Stimulated activated naive CD4-positive, alpha-beta T cell treated with Interleukin-2 at 50 U/mL for 16 hours (primary cell): ENCODE measurements at regions not wholly inside any gene's neighbourhood (a gene's known extent, or its start where the extent isn't known, plus 50 kb on each side); places are given as distances from the start of the nearest gene placed in this dataset.
A peak's percentile ranks its signal among the peaks of the same experiment; 100 is the strongest.
"Not testable (repeated sequence)": the region's sequence is repeated elsewhere in the genome, so short reads cannot be mapped to it uniquely, and the experiment has no call there.

ENCODE experiments used
- DNase-seq: peaks from one replicate; lab custom pipeline; 2025; lab: John Stamatoyannopoulos, UW

GRCh38 chr5:138702166-138703077, 50.8 kb upstream of the CTNNA1 start:
- DNase-seq: no peak

GRCh38 chr5:138701678-138702077, 51.5 kb upstream of the CTNNA1 start:
- DNase-seq: no peak

GRCh38 chr5:138700581-138701362, 52.5 kb upstream of the CTNNA1 start:
- no peak for DNase-seq

GRCh38 chr5:138699482-138699881, 53.7 kb upstream of the CTNNA1 start:
- no peak for DNase-seq

- DNase-seq: no peak
Observed at GRCh38 chr5:138698713-138699112, 54.5 kb upstream of the CTNNA1 start.

GRCh38 chr5:138697720-138698360, 55.4 kb upstream of the CTNNA1 start:
- DNase-seq: no peak

GRCh38 chr5:138696501-138696900, 56.7 kb upstream of the CTNNA1 start:
- no peak for DNase-seq

- DNase-seq: no peak
Observed at GRCh38 chr5:138695781-138696180, 57.4 kb upstream of the CTNNA1 start.

- DNase-seq: no peak
Observed at GRCh38 chr5:138694146-138694545, 59.1 kb upstream of the CTNNA1 start.

GRCh38 chr5:138692370-138692769, 60.9 kb upstream of the CTNNA1 start:
- no peak for DNase-seq

- DNase-seq: no peak
Observed at GRCh38 chr5:138686668-138687067, 66.6 kb upstream of the CTNNA1 start.

- DNase-seq: no peak
Observed at GRCh38 chr5:138685193-138685745, 68.0 kb upstream of the CTNNA1 start.

GRCh38 chr5:138682462-138682861, 70.8 kb upstream of the CTNNA1 start:
- DNase-seq: not testable (repeated sequence)

- not testable (repeated sequence) for DNase-seq
Observed at GRCh38 chr5:138678826-138679225, 74.4 kb upstream of the CTNNA1 start.

- no peak for DNase-seq
Observed at GRCh38 chr5:138677782-138678181, 75.4 kb upstream of the CTNNA1 start.

GRCh38 chr5:138676556-138677193, 76.5 kb upstream of the CTNNA1 start:
- no peak for DNase-seq

- DNase-seq: no peak
Observed at GRCh38 chr5:138676002-138676401, 77.2 kb upstream of the CTNNA1 start.

GRCh38 chr5:138668451-138669380, 84.5 kb upstream of the CTNNA1 start:
- DNase-seq: peak; percentile 4

- not testable (repeated sequence) for DNase-seq
Observed at GRCh38 chr5:138667782-138668331, 85.4 kb upstream of the CTNNA1 start.

GRCh38 chr5:138666226-138666742, 86.9 kb upstream of the CTNNA1 start:
- DNase-seq: no peak
